C4-2B (cell line): ENCODE measurements at regions not wholly inside any gene's neighbourhood (a gene's known extent, or its start where the extent isn't known, plus 50 kb on each side); places are given as distances from the start of the nearest gene placed in this dataset.

Experiments
- CTCF ChIP-seq: fragments of 450-650 bp; conservative IDR thresholded peaks from 2 replicates; pipeline ENCODE4 v1.5.1; 2017; ENCODE audit warnings: mild to moderate bottlenecking
- ZFX ChIP-seq: fragments of 450-650 bp; IDR thresholded peaks from 2 replicates; pipeline ENCODE4 v1.6.1; 2017

GRCh38 chr6:126531840-126532239 is 191.9 kb downstream of the CENPW start:
- TF ChIP-seq CTCF (no peak), ZFX (no peak)
